Suprapubic skin (tissue), 4 donors: ENCODE measurements at regions not wholly inside any gene's neighbourhood (a gene's known extent, or its start where the extent isn't known, plus 50 kb on each side); places are given as distances from the start of the nearest gene placed in this dataset.

Source experiments
- EP300 ChIP-seq: sonication (generic); formaldehyde crosslinking; IDR thresholded peaks from one replicate; pipeline ENCODE4 v1.6.1; 2017; ENCODE audit warnings: antibody characterized with exemption
- POLR2A ChIP-seq, 2 donors: fragments of 450-650 bp; IDR thresholded peaks; one replicate each; pipeline ENCODE4 v1.6.1; 2017; ENCODE audit warnings: antibody characterized with exemption in 2 of 2, mild to moderate bottlenecking in 2 of 2, moderate library complexity in 2 of 2
- POLR2AphosphoS5 ChIP-seq, 3 donors: sonication (generic); formaldehyde crosslinking; IDR thresholded peaks; one replicate each; pipeline ENCODE4 v1.6.1; 2017; ENCODE audit warnings: antibody characterized with exemption in 3 of 3
- TF ChIP-seq, protein P1 (sequence below), 2 donors: fragments of 200-600 bp in 1 of 2; fragments of 450-650 bp in 1 of 2; sonication (generic) in 1 of 2; IDR thresholded peaks; one replicate each; pipeline ENCODE4 v1.5.1; 2016 to 2019; ENCODE audit warnings: antibody characterized with exemption in 2 of 2, mild to moderate bottlenecking in 1 of 2, moderate library complexity in 1 of 2

DNA sequence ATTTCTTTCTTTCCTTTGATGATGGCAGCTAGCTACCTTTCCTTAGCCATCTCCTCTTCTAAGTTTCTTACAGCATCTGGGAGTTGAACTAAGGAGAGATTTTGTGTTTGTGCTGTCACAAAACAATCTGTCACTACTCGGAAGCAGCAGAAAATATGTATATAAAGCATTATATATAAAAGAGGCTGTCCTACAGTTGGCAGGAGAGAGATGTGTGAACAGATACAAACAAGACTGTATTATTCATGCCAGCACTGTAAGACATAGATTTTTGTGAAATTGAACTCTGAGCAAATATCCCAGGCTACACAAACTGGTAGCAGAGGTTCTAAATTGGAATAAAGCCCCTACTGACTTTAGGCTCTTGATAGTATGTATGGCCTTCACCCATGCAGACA is 577.5 kb upstream of the NECTIN3 start:
- TF ChIP-seq, protein P1, sequence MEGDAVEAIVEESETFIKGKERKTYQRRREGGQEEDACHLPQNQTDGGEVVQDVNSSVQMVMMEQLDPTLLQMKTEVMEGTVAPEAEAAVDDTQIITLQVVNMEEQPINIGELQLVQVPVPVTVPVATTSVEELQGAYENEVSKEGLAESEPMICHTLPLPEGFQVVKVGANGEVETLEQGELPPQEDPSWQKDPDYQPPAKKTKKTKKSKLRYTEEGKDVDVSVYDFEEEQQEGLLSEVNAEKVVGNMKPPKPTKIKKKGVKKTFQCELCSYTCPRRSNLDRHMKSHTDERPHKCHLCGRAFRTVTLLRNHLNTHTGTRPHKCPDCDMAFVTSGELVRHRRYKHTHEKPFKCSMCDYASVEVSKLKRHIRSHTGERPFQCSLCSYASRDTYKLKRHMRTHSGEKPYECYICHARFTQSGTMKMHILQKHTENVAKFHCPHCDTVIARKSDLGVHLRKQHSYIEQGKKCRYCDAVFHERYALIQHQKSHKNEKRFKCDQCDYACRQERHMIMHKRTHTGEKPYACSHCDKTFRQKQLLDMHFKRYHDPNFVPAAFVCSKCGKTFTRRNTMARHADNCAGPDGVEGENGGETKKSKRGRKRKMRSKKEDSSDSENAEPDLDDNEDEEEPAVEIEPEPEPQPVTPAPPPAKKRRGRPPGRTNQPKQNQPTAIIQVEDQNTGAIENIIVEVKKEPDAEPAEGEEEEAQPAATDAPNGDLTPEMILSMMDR (IDR thresholded peaks at IDR 0.05), result no peak
- no peak for TF ChIP-seq POLR2A (IDR thresholded peaks at IDR 0.05)
- TF ChIP-seq POLR2AphosphoS5 (IDR thresholded peaks at IDR 0.05), result no peak
- TF ChIP-seq EP300, result no peak
